ENCODE measurements at regions not wholly inside any gene's neighbourhood (a gene's known extent, or its start where the extent isn't known, plus 50 kb on each side); places are given as distances from the start of the nearest gene placed in this dataset.
"Not testable (repeated sequence)": the region's sequence is repeated elsewhere in the genome, so short reads cannot be mapped to it uniquely, and the experiment has no call there.

DNA sequence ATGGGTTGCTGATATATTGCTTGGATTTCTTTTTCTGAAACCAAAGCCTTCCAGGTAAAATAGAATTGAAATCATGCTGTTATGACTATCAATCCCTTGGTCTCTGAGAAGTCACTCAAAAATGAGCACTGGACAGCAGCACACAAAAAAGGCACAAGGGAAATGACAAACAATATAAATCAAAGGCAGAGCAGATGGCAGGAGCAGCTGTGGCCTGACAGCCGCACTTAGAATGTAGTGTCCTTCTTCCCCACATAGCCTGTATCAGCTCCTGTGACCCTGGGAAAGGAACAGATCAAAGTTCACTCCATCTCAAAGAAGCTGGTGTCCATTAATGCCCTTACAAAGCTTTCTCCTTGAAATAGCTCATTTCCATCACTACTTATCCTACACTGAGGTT lies 326.7 kb downstream of the SUCLG1 start:
- Mint-ChIP-seq H3K27me3 (no peaks in the 10 kb centered on the region), H3K9me3 (ENCODE audit: low read depth) (no peaks in the 10 kb centered on the region), H3K27ac (no peak overlapping the region), H3K36me3 (no peaks in the 10 kb centered on the region), H3K4me3 (no peak overlapping the region), H3K4me1 (no peaks in the 10 kb centered on the region)
- DNase-seq (no peak), ATAC-seq (no peak)
- CTCF ChIA-PET, result no interaction called here

DNA sequence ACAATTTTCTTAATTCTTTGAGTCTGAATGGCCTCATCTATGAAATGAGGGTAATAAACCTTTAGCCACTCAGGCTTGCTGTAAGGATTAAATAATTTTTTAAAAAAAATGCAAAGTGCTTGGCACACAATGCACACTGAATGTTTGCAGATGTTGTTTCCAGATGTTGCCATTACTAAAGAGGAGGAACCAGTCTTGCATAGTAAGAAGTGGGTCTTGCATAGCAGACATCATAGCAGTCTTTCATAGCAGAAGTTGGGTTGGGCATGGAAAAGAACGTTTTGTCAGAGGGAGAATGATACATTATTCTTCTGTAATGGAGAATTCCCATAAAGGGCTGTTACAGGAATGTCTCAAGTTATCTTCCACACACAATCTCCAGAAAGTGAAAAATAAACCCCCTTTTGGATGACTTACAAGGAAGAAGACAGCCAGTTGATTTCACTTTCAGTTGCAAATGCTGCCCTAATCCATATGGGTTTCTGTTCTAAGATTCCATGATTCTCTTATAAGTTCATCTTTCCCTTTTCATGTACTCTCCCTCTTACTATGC lies 327.7 kb downstream of the SUCLG1 start:
- no peaks in the 10 kb centered on the region for H3K9me3 Mint-ChIP-seq (ENCODE audit: low read depth)
- CTCF ChIA-PET, result no interaction called here

DNA sequence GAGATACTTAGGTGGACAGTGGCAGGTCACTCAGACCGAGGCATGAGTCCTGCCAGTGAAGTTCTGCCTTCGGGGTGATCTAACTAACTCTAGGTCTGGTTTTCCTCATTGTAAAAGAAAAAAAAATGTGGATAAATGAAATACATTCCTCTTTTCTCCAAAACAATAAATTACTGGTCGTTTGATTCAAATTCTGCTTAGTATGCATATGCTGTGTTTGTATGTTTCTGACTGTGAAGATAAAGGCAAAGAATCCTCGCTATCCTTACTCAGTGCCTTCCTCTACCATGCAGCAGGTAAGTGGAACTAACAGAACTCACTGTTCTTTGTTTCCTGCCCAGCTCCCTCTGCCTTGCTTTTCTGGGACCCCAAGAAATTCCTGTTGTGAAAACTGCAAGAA lies 330.1 kb downstream of the SUCLG1 start:
- DNase-seq, result no peak
- H3K27me3 Mint-ChIP-seq, result no peaks in the 10 kb centered on the region
- CTCF ChIA-PET, result no interaction called here
- H3K4me3 Mint-ChIP-seq, result no peak overlapping the region
- H3K36me3 Mint-ChIP-seq, result no peaks in the 10 kb centered on the region
- no peak for ATAC-seq
- no peaks in the 10 kb centered on the region for H3K9me3 Mint-ChIP-seq (ENCODE audit: low read depth)
- H3K27ac Mint-ChIP-seq, result no peak overlapping the region
- H3K4me1 Mint-ChIP-seq, result no peaks in the 10 kb centered on the region

More for the DNA sequence above, 327.7 kb downstream of the SUCLG1 start:
- ATAC-seq, result no peak
- no peak overlapping the region for H3K27ac Mint-ChIP-seq
- no peak for DNase-seq
- H3K36me3 Mint-ChIP-seq, result no peaks in the 10 kb centered on the region
- no peak overlapping the region for H3K4me3 Mint-ChIP-seq
- H3K27me3 Mint-ChIP-seq, result no peaks in the 10 kb centered on the region
- H3K4me1 Mint-ChIP-seq, result no peaks in the 10 kb centered on the region

DNA sequence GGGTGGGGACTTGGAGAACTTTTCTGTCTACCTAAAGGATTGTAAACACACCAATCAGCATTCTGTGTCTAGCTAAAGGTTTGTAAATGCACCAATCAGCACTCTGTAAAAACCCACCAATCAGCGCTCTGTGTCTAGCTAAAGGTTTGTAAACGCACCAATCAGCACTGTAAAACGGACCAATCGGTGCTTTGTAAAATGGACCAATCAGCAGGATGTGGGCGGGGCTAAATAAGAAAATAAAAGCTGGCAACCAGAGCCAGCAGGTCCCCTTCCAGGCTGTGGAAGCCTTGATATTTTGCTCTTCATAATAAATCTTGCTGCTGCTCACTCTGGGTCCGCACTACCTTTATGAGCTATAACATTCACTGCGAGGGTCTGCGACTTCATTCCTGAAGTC lies 331.3 kb downstream of the SUCLG1 start:
- not testable (repeated sequence) for H3K9me3 Mint-ChIP-seq (ENCODE audit: low read depth)

DNA sequence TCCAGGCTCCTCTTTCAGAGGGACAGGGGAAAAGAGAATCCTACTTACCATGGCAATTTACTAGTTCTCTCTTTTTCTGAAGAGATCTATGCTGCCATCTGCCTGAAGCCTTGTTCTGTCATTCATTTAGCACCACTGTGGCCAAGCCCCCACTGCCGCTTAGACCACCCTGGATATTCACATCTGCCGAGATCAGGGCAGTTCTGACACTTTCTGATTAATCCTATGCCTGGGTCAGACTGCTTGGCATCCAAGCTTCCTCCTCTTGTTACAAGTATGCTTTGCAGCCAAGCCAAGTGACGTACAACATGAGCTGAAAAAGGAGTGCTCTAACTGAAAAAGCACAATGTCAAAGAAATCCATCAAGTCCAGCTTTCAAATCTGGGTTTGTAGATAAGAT lies 332.6 kb downstream of the SUCLG1 start:
- no peak for ATAC-seq
- DNase-seq, result no peak
- Mint-ChIP-seq H3K4me3 (no peak overlapping the region), H3K9me3 (ENCODE audit: low read depth) (no peaks in the 10 kb centered on the region), H3K27me3 (peaks cover 3% of the 10 kb centered on the region), H3K27ac (no peak overlapping the region), H3K36me3 (no peaks in the 10 kb centered on the region), H3K4me1 (no peaks in the 10 kb centered on the region)
- CTCF ChIA-PET, result no interaction called here

More for the DNA sequence above, 331.3 kb downstream of the SUCLG1 start:
- H3K36me3 Mint-ChIP-seq, H3K27me3 Mint-ChIP-seq, H3K4me3 Mint-ChIP-seq, ATAC-seq, DNase-seq, H3K27ac Mint-ChIP-seq, H3K4me1 Mint-ChIP-seq, CTCF ChIA-PET: not testable (repeated sequence)

DNA sequence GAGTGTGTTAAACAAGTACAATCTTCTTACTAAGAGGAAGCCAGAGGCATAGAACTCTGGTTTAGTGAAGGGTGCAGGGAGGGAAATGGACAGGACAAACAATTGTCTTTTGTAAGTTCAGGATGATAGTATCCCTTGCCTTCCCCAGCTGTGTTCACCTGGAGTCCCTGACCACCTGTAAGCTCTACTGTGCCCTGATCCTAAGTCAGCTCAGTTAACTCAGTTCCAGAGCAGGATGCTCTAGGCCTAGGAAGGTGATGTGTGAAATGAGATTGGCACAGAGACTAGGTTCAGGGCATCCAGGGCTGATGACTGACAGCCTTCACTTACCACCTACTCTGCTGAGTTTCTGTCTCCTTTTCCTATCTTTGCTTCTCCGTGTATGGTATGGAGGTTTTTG lies 333.0 kb downstream of the SUCLG1 start:
- CTCF ChIA-PET, result no interaction called here
- H3K9me3 Mint-ChIP-seq (ENCODE audit: low read depth), result no peaks in the 10 kb centered on the region
- DNase-seq (no peak), ATAC-seq (no peak)
- H3K36me3 Mint-ChIP-seq, result no peaks in the 10 kb centered on the region
- H3K4me1 Mint-ChIP-seq, result no peaks in the 10 kb centered on the region
- H3K27ac Mint-ChIP-seq, result no peak overlapping the region
- H3K4me3 Mint-ChIP-seq, result no peak overlapping the region
- peaks cover 3% of the 10 kb centered on the region for H3K27me3 Mint-ChIP-seq

DNA sequence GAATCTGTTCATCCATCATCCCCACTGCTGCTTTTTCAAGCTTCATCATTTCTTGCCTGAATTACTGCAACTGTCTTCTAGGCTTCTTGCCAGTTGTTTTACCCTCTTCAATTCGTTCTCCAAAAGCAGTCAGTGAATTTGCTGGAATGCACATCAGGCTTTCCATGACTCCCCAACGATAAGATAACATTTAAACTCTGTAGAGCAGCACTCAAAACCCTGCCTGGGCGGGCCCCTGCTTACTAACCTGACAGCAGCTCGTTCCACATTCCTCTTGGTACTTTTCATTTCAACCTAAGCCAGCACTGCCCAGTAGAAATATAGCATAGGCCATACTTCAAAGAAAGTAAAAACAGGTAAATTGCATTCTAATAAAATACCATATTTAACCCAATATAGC lies 342.9 kb downstream of the SUCLG1 start:
- Mint-ChIP-seq H3K27ac (no peak overlapping the region), H3K4me1 (no peaks in the 10 kb centered on the region)

DNA sequence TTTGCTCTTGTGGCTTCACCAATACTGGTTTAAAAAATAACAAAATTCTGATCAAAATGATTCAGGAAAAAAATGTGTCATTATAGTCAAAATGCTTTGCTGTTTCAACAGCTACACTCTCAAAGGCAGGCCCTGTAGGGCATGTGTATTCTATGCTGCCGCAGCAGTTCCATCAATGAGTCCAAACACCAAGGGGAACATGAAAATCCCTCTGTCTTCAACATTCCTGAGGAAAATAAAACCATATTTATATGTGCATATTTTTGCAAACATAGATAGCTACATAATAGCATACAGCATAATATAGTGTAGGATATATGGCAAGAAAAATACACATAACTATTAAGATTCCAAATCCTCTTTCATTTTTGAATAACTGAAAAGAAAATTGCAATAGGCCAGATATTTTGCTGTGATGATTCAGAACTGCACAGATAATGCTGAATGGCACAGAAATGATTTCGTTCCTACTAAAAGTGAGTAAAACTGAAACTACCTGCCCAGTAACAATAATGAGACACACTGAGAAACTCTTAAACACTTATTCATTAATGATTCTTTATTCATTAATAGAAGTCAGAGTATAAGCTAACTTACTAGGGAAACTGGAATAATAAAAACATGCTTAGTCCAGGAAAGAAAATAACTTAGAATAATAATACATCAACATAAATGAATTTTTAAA lies 343.8 kb downstream of the SUCLG1 start:
- H3K4me3 Mint-ChIP-seq, result no peak overlapping the region
- no peaks in the 10 kb centered on the region for H3K9me3 Mint-ChIP-seq (ENCODE audit: low read depth)
- CTCF ChIA-PET, result no interaction called here
- DNase-seq (no peak), ATAC-seq (no peak)
- H3K36me3 Mint-ChIP-seq, result no peaks in the 10 kb centered on the region
- no peaks in the 10 kb centered on the region for H3K4me1 Mint-ChIP-seq
- no peaks in the 10 kb centered on the region for H3K27me3 Mint-ChIP-seq
- H3K27ac Mint-ChIP-seq, result no peak overlapping the region

More for the DNA sequence above, 342.9 kb downstream of the SUCLG1 start:
- Mint-ChIP-seq H3K27me3 (no peaks in the 10 kb centered on the region), H3K4me3 (no peak overlapping the region), H3K9me3 (ENCODE audit: low read depth) (no peaks in the 10 kb centered on the region), H3K36me3 (no peaks in the 10 kb centered on the region)
- ATAC-seq (no peak), DNase-seq (no peak)
- CTCF ChIA-PET, result no interaction called here

DNA sequence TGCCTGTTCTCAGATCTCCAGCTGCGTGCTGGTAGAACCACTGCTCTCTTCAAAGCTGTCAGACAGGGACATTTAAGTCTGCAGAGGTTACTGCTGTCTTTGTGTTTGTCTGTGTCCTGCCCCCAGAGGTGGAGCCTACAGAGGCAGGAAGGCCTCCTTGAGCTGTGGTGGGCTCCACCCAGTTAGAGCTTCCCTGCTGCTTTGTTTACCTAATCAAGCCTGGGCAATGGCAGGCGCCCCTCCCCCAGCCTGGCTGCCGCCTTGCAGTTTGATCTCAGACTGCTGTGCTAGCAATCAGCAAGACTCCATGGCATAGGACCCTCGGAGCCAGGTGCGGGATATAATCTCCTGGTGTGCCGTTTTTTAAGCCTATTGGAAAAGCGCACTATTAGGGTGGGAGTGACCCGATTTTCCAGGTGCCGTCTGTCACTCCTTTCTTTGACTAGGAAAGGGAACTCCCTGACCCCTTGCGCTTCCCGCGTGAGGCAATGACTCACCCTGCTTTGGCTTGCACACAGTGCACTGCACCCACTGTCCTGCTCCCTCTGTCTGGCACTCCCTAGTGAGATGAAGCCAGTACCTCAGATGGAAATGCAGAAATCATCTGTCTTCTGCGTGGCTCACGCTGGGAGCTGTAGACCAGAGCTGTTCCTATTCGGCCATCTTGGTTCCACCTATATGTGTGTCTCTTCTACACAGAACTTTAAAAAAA lies 355.1 kb downstream of the SUCLG1 start:
- DNase-seq, result not testable (repeated sequence)

DNA sequence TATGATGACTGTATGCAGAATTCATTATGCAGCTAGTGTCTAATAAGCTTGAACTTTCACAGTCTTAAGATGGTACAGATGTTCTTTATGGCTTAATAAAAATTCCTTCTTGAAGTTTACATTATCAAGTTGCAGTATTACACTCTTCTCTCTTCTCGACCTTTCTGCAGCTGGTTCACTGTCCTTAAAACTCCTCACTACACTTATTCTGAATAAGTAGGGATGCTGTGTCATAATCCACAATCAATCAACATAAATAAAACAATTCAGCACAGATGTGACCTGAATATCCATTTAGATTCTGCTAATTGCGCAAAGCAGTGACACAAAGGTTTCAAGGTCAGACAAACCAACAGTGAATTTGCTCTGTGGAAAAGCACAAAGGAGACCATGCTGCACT lies 356.8 kb downstream of the SUCLG1 start:
- Mint-ChIP-seq H3K36me3 (no peaks in the 10 kb centered on the region), H3K27me3 (no peaks in the 10 kb centered on the region), H3K9me3 (ENCODE audit: low read depth) (peaks cover 2% of the 10 kb centered on the region), H3K27ac (no peak overlapping the region), H3K4me1 (no peaks in the 10 kb centered on the region), H3K4me3 (no peak overlapping the region)
- ATAC-seq (no peak), DNase-seq (no peak)
- CTCF ChIA-PET, result no interaction called here

More for the DNA sequence above, 355.1 kb downstream of the SUCLG1 start:
- H3K36me3 Mint-ChIP-seq; H3K27me3 Mint-ChIP-seq; CTCF ChIA-PET; H3K9me3 Mint-ChIP-seq (ENCODE audit: low read depth); H3K27ac Mint-ChIP-seq; H3K4me1 Mint-ChIP-seq; ATAC-seq; H3K4me3 Mint-ChIP-seq: not testable (repeated sequence)

DNA sequence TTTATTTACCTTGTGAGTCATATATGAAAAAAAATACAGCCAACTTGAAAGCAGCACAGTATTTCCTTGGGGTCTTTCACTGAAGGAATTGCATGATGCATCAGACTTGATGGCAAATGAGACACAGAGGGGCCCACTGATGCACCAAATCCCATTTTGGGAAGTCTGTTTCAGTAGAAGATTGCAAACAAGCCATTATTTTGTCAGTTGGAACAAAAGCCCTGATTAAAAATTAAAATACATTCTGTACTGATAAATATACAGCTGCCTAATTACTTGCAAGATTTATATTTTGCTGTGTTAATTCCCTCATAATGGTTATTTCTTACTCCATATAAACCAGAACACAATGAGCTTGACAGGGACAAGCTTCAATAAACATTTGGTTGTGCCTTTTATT lies 370.4 kb downstream of the SUCLG1 start:
- ATAC-seq, result no peak
- no peaks in the 10 kb centered on the region for H3K4me1 Mint-ChIP-seq
- CTCF ChIA-PET, result no interaction called here

DNA sequence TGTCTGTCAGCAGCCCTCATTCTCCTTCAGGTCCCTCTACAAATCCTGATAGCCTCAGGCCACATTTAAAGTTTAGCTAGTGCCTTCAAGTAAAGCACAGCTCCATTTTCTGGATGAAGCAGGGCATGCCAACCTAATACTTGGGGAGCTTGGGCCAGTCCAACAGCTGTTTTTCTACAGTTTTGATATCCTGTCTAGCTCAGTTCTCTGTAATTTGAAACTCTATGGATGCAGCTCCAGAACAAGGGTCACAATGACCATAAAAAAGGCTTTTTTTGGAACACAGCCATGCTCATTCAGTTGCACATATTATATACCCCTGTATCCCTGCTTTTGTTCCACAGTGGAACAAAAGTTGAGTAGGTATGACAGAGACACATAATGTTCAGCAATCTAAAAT lies 373.5 kb downstream of the SUCLG1 start:
- Mint-ChIP-seq H3K4me1 (no peaks in the 10 kb centered on the region), H3K4me3 (no peak overlapping the region), H3K9me3 (ENCODE audit: low read depth) (no peaks in the 10 kb centered on the region), H3K36me3 (no peaks in the 10 kb centered on the region), H3K27ac (no peak overlapping the region), H3K27me3 (peaks cover 6% of the 10 kb centered on the region)
- DNase-seq (no peak), ATAC-seq (no peak)
- CTCF ChIA-PET, result no interaction called here

More for the DNA sequence above, 370.4 kb downstream of the SUCLG1 start:
- Mint-ChIP-seq H3K27ac (no peak overlapping the region), H3K4me3 (no peak overlapping the region), H3K27me3 (peaks cover 6% of the 10 kb centered on the region), H3K36me3 (no peaks in the 10 kb centered on the region), H3K9me3 (ENCODE audit: low read depth) (no peaks in the 10 kb centered on the region)
- DNase-seq, result no peak

DNA sequence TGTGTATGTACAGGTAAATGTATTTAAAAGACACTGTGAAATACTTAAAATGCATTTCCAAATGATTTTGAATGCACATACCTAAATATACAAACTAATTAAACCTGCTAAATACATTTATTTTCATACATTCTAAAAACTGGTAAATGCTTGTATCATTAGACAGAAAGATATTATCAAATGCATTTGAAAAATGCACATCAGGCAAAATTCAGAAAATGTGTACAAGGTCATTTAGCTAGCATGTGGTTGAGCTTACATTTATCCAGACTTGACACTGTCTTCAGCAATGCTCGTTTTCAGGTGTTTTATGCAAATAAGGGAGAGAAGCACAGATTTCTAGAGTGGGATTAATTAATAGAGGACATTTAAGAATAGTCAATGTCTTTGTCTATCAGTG lies 374.2 kb downstream of the SUCLG1 start:
- H3K27me3 Mint-ChIP-seq, result peaks cover 6% of the 10 kb centered on the region
- H3K9me3 Mint-ChIP-seq (ENCODE audit: low read depth), result no peaks in the 10 kb centered on the region
- no peaks in the 10 kb centered on the region for H3K36me3 Mint-ChIP-seq
- H3K27ac Mint-ChIP-seq, result no peak overlapping the region
- CTCF ChIA-PET, result no interaction called here
- ATAC-seq (no peak), DNase-seq (no peak)
- no peaks in the 10 kb centered on the region for H3K4me1 Mint-ChIP-seq
- no peak overlapping the region for H3K4me3 Mint-ChIP-seq

DNA sequence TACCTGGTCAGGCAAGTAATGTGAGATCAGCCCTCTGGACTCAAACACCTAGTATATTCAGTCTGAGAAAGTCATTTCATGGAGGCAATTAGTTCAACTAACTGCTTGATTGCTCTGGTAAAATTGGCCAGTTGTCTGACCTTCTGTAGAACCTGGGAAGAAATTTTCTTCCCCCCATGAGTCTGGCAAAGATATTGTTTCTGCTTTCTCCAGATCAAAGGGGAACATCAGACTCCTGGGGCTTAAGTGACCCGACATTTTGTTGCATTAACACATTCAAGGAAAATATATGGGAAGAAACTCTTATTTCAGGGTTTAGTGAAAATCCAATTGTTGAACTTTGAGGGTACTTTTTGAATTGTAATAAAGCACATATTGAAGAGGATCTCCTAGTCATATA lies 375.1 kb downstream of the SUCLG1 start:
- ATAC-seq (no peak), DNase-seq (no peak)
- no peaks in the 10 kb centered on the region for H3K36me3 Mint-ChIP-seq
- no peaks in the 10 kb centered on the region for H3K4me1 Mint-ChIP-seq
- no peak overlapping the region for H3K27ac Mint-ChIP-seq
- CTCF ChIA-PET, result no interaction called here
- no peaks in the 10 kb centered on the region for H3K9me3 Mint-ChIP-seq (ENCODE audit: low read depth)
- no peak overlapping the region for H3K4me3 Mint-ChIP-seq
- peaks cover 6% of the 10 kb centered on the region for H3K27me3 Mint-ChIP-seq

Measured in activated CD8-positive, alpha-beta memory T cell treated with anti-CD3 and anti-CD28 coated beads, Interleukin-2, amount 10 ng/mL, durations not matched to agents 7 days and 5 days (primary cell).